ENCODE measurements at regions not wholly inside any gene's neighbourhood (a gene's known extent, or its start where the extent isn't known, plus 50 kb on each side); places are given as distances from the start of the nearest gene placed in this dataset.

DNA sequence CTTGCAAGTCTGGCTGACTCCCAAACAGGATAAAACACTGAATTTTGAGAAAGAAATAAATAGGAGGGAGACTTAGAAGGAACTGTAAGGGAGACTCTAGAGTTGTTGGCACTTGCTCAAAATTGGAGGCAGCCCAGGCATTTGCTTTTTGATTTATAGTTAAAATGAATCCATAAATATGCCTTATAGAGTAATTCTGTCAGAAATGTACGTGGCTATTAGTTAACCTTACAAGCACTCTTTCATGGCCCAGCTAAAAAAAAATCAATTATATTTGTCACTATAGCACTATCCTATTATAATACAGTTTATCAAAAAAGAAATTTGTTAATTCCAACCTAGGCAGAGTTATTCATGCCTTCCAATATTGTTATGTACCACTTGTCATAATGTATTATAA is 1000.0 kb upstream of the CHORDC1 start:
- TF ChIP-seq, protein P1, sequence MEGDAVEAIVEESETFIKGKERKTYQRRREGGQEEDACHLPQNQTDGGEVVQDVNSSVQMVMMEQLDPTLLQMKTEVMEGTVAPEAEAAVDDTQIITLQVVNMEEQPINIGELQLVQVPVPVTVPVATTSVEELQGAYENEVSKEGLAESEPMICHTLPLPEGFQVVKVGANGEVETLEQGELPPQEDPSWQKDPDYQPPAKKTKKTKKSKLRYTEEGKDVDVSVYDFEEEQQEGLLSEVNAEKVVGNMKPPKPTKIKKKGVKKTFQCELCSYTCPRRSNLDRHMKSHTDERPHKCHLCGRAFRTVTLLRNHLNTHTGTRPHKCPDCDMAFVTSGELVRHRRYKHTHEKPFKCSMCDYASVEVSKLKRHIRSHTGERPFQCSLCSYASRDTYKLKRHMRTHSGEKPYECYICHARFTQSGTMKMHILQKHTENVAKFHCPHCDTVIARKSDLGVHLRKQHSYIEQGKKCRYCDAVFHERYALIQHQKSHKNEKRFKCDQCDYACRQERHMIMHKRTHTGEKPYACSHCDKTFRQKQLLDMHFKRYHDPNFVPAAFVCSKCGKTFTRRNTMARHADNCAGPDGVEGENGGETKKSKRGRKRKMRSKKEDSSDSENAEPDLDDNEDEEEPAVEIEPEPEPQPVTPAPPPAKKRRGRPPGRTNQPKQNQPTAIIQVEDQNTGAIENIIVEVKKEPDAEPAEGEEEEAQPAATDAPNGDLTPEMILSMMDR (IDR thresholded peaks at IDR 0.05; ENCODE audit: unreplicated experiment) = no peak
- H3K4me1 Mint-ChIP-seq (ENCODE audit: unreplicated experiment) = no peaks in the 10 kb centered on the region
- no peaks in the 10 kb centered on the region for H3K9me3 Mint-ChIP-seq (ENCODE audit: unreplicated experiment)
- no peak overlapping the region for H3K4me3 Mint-ChIP-seq (ENCODE audit: unreplicated experiment)
- no peaks in the 10 kb centered on the region for H3K27me3 Mint-ChIP-seq (ENCODE audit: unreplicated experiment)
- no peak overlapping the region for H3K27ac Mint-ChIP-seq (ENCODE audit: unreplicated experiment)
- DNase-seq (ENCODE audit: low spot score) = no peak
- no peaks in the 10 kb centered on the region for H3K36me3 Mint-ChIP-seq (ENCODE audit: low read depth, unreplicated experiment)

DNA sequence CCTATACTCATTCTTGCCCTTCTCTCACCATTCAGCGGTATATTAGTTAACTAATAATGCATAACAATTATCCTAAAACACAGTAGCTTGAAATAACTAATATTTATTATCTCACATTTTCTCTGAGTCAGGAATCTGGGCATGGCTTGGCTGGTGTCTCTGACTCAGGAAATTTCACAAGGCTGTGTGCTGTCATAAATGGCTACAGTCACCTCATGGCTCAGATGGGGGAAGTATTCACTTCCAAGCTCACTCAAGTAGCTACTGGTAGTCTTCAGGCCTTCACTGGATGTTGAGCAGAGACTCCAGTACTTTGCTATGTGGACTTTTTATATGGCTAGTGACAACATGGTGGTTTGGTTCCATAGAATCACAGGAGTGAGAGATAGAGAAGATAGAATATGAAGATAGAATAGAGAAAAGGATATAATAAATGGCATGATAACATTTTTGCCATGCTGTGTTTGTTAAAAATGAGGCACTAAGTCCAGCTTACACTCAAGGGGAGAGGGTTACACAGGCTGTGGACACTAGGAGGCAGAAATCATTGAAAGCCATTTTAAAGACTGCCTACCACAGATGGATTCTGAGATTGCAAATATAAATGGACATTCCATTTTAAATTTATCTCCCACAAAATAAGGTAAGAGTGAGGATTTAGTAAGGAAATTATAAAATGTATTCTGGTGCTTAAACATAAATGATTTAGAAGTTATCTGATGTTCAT is 997.8 kb upstream of the CHORDC1 start:
- no peaks in the 10 kb centered on the region for H3K9me3 Mint-ChIP-seq (ENCODE audit: unreplicated experiment)
- H3K36me3 Mint-ChIP-seq (ENCODE audit: low read depth, unreplicated experiment) = no peaks in the 10 kb centered on the region
- H3K27ac Mint-ChIP-seq (ENCODE audit: unreplicated experiment) = no peak overlapping the region
- H3K4me1 Mint-ChIP-seq (ENCODE audit: unreplicated experiment) = no peaks in the 10 kb centered on the region
- TF ChIP-seq, protein P1 (IDR thresholded peaks at IDR 0.05; ENCODE audit: unreplicated experiment) = no peak
- no peak for DNase-seq (ENCODE audit: low spot score)
- no peaks in the 10 kb centered on the region for H3K27me3 Mint-ChIP-seq (ENCODE audit: unreplicated experiment)
- H3K4me3 Mint-ChIP-seq (ENCODE audit: unreplicated experiment) = no peak overlapping the region

DNA sequence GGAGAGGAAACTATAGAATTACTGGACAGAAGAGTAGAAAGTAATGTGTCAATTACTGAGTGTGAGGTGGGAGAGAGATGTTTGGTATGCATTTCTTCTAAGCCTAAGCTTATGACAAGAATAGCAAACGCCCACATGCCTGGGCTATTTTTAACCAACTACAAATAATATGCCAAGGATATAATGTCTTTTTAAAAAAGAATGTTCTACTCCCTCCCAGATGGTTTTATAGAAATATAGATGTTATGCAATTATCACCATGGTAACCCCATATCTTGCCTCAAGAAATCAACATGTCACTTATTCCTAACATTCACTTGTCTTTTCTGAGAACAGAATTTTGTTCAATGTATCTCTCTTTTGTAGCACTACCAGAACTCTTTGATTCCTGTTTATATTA is 996.7 kb upstream of the CHORDC1 start:
- H3K4me3 Mint-ChIP-seq (ENCODE audit: unreplicated experiment) = no peak overlapping the region
- H3K9me3 Mint-ChIP-seq (ENCODE audit: unreplicated experiment) = no peaks in the 10 kb centered on the region
- no peaks in the 10 kb centered on the region for H3K36me3 Mint-ChIP-seq (ENCODE audit: low read depth, unreplicated experiment)
- no peak overlapping the region for H3K27ac Mint-ChIP-seq (ENCODE audit: unreplicated experiment)
- TF ChIP-seq, protein P1 (IDR thresholded peaks at IDR 0.05; ENCODE audit: unreplicated experiment) = no peak
- no peak for DNase-seq (ENCODE audit: low spot score)
- no peaks in the 10 kb centered on the region for H3K27me3 Mint-ChIP-seq (ENCODE audit: unreplicated experiment)
- no peaks in the 10 kb centered on the region for H3K4me1 Mint-ChIP-seq (ENCODE audit: unreplicated experiment)

DNA sequence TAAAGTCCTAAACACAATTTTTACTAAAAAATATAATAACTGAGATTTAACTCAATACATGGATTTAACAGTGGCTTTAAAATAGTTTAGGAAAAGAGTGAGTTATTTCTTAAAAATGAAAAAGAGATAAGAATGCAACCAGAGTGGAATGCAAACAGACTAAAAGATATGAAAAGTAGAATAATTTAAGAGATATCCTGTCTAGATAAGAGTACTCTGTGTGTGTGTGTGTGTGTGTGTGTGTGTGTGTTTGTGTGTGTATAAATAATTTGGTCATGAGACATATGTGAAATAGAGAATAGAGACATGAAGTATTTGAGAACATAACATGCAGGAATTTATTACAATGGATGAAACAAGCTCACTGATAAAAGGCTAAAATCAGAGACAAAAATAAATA is 986.9 kb upstream of the CHORDC1 start:
- H3K4me3 Mint-ChIP-seq (ENCODE audit: unreplicated experiment) = no peak overlapping the region
- no peak for DNase-seq (ENCODE audit: low spot score)
- H3K4me1 Mint-ChIP-seq (ENCODE audit: unreplicated experiment) = no peaks in the 10 kb centered on the region
- H3K27me3 Mint-ChIP-seq (ENCODE audit: unreplicated experiment) = no peaks in the 10 kb centered on the region
- no peaks in the 10 kb centered on the region for H3K9me3 Mint-ChIP-seq (ENCODE audit: unreplicated experiment)
- TF ChIP-seq, protein P1 (IDR thresholded peaks at IDR 0.05; ENCODE audit: unreplicated experiment) = no peak
- H3K36me3 Mint-ChIP-seq (ENCODE audit: low read depth, unreplicated experiment) = no peaks in the 10 kb centered on the region
- no peak overlapping the region for H3K27ac Mint-ChIP-seq (ENCODE audit: unreplicated experiment)

DNA sequence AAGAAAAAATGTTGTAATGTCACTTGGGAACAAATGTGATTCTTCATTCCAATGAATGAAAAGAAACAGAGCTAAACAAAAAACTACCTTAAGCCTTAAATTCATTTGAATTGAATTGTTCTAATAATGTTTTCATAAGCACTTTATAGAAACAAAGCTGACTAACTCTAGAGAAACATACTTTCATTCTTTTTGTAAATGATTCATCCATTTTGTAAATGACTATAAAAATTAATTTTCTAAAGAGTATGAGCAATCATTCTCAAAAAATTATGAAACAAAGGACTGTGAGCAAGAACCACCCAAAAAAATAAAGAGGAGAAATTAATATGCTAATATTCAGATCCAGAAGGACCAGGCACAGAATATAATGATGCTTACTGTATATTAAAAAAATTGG is 986.5 kb upstream of the CHORDC1 start:
- TF ChIP-seq, protein P1 (IDR thresholded peaks at IDR 0.05; ENCODE audit: unreplicated experiment) = no peak
- Mint-ChIP-seq H3K27me3 (ENCODE audit: unreplicated experiment) (no peaks in the 10 kb centered on the region), H3K9me3 (ENCODE audit: unreplicated experiment) (no peaks in the 10 kb centered on the region), H3K27ac (ENCODE audit: unreplicated experiment) (no peak overlapping the region), H3K4me3 (ENCODE audit: unreplicated experiment) (no peak overlapping the region), H3K36me3 (ENCODE audit: low read depth, unreplicated experiment) (no peaks in the 10 kb centered on the region), H3K4me1 (ENCODE audit: unreplicated experiment) (no peaks in the 10 kb centered on the region)
- no peak for DNase-seq (ENCODE audit: low spot score)
